ENCODE measurements at regions not wholly inside any gene's neighbourhood (a gene's known extent, or its start where the extent isn't known, plus 50 kb on each side); places are given as distances from the start of the nearest gene placed in this dataset.

DNA sequence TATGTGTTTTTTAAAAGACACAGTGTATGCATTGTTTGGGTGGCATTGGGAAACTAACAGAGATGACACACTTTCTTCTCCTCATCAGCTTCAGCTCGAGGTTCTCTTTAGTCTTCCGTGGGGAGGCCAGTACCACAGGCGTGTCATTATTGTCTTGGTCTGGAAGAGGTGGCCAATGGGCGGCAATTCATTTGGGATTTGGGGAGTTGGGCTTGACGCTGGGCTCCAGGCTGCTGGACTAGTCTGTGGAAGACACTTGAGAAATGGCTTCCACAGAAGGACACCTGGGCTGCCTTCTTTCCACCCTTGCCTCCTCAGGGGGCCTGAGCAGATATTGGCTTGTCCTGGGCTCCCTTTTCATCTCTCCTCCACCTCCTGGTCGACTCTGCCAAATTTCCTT is 192.2 kb downstream of the SH2D4B start:
- WGBS (ENCODE audit: insufficient coverage): 64% methylated on average over 2 of the region's 6 CpGs
- no peak for ATAC-seq (ENCODE audit: low read depth)
- Histone ChIP-seq H4K20me1 (ENCODE audit: control insufficient read depth, insufficient read depth, low read length, poor library complexity, severe bottlenecking) (no peaks in the 10 kb centered on the region), H3K79me2 (ENCODE audit: control insufficient read depth, insufficient read depth, low read length) (no peaks in the 10 kb centered on the region), H3K4me1 (ENCODE audit: control insufficient read depth in 2 of 2, insufficient read depth in 2 of 2, low read length in 2 of 2) (no peaks in the 10 kb centered on the region), H3K4me2 (replicated peaks; ENCODE audit: low read depth, low read length, poor library complexity, severe bottlenecking) (no peak overlapping the region), H3K4me3 (ENCODE audit: control extremely low read depth in 1 of 5, extremely low read depth in 1 of 5, insufficient read depth in 1 of 5, low read depth in 2 of 5, low read length in 4 of 5) (no peak overlapping the region), H3K9ac (ENCODE audit: low read length) (no peak overlapping the region), H3K36me3 (replicated peaks in 1 of 2; ENCODE audit: control extremely low read depth in 1 of 2, control insufficient read depth in 1 of 2, extremely low read depth in 1 of 2, insufficient read depth in 2 of 2, low read length in 1 of 2) (no peaks in the 10 kb centered on the region), H3K9me3 (ENCODE audit: control extremely low read depth in 1 of 3, control insufficient read depth in 2 of 3, insufficient read depth in 1 of 3, low read length in 2 of 3) (peaks cover 0 to 1% (median 0%) of the 10 kb centered on the region in 3 donors), H3K27me3 (replicated peaks in 1 of 4; ENCODE audit: control extremely low read depth in 1 of 4, control insufficient read depth in 3 of 4, insufficient read depth in 4 of 4, low read length in 3 of 4) (no peaks in the 10 kb centered on the region), H3K27ac (ENCODE audit: low read length in 2 of 2) (no peak overlapping the region), H2AFZ (ENCODE audit: insufficient read depth, low read depth, low read length, poor library complexity, severe bottlenecking) (no peak overlapping the region)
- H3K9me3 Mint-ChIP-seq (ENCODE audit: insufficient read depth): no peaks in the 10 kb centered on the region
- ChIA-PET CTCF (no interaction called here), POLR2A (no interaction called here)
- H3K4me3 Mint-ChIP-seq: no peak overlapping the region
- no peak overlapping the region for H3K27ac Mint-ChIP-seq
- no peak for TF ChIP-seq EZH2 (IDR thresholded peaks at IDR 0.05; ENCODE audit: borderline replicate concordance, insufficient read depth, low read depth, low read length, poor library complexity, severe bottlenecking)
- TF ChIP-seq, protein P1, sequence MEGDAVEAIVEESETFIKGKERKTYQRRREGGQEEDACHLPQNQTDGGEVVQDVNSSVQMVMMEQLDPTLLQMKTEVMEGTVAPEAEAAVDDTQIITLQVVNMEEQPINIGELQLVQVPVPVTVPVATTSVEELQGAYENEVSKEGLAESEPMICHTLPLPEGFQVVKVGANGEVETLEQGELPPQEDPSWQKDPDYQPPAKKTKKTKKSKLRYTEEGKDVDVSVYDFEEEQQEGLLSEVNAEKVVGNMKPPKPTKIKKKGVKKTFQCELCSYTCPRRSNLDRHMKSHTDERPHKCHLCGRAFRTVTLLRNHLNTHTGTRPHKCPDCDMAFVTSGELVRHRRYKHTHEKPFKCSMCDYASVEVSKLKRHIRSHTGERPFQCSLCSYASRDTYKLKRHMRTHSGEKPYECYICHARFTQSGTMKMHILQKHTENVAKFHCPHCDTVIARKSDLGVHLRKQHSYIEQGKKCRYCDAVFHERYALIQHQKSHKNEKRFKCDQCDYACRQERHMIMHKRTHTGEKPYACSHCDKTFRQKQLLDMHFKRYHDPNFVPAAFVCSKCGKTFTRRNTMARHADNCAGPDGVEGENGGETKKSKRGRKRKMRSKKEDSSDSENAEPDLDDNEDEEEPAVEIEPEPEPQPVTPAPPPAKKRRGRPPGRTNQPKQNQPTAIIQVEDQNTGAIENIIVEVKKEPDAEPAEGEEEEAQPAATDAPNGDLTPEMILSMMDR (IDR thresholded peaks at IDR 0.05): no peak
- DNase-seq: no peak
- intact Hi-C loops (cut with micrococcal nuclease): no loop called here
- peaks cover 15% of the 10 kb centered on the region for H3K27me3 Mint-ChIP-seq
- no peaks in the 10 kb centered on the region for H3K4me1 Mint-ChIP-seq

DNA sequence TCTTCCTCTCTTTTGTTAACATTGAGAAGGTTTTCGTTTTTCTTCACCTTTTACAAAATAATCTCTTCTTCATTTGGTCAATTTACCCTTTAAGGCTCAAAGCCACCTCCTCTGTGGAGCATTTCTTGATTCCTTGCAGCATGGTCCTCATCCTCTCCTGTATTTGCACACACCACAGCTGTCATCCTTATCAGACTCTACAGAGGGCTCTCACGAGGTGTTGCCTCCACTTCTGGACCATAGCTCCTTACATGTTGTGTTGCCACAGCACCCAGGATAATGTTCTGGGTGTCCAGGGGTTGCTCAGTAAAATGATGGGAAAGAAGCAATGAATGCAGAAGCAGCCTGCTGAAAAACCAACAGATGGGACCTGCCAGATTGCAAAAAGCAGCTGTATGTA is 192.8 kb downstream of the SH2D4B start:
- H3K4me1 Mint-ChIP-seq: no peaks in the 10 kb centered on the region
- ATAC-seq (ENCODE audit: low read depth): no peak
- Histone ChIP-seq H3K36me3 (replicated peaks in 1 of 2; ENCODE audit: control extremely low read depth in 1 of 2, control insufficient read depth in 1 of 2, extremely low read depth in 1 of 2, insufficient read depth in 2 of 2, low read length in 1 of 2) (no peaks in the 10 kb centered on the region), H3K4me1 (ENCODE audit: control insufficient read depth in 2 of 2, insufficient read depth in 2 of 2, low read length in 2 of 2) (no peaks in the 10 kb centered on the region), H3K79me2 (ENCODE audit: control insufficient read depth, insufficient read depth, low read length) (no peaks in the 10 kb centered on the region), H3K27ac (ENCODE audit: low read length in 2 of 2) (no peak overlapping the region), H3K4me3 (ENCODE audit: control extremely low read depth in 1 of 5, extremely low read depth in 1 of 5, insufficient read depth in 1 of 5, low read depth in 2 of 5, low read length in 4 of 5) (no peak overlapping the region), H3K9ac (ENCODE audit: low read length) (no peak overlapping the region), H3K9me3 (ENCODE audit: control extremely low read depth in 1 of 3, control insufficient read depth in 2 of 3, insufficient read depth in 1 of 3, low read length in 2 of 3) (peaks cover 0 to 1% (median 0%) of the 10 kb centered on the region in 3 donors), H3K27me3 (replicated peaks in 1 of 4; ENCODE audit: control extremely low read depth in 1 of 4, control insufficient read depth in 3 of 4, insufficient read depth in 4 of 4, low read length in 3 of 4) (no peaks in the 10 kb centered on the region), H2AFZ (ENCODE audit: insufficient read depth, low read depth, low read length, poor library complexity, severe bottlenecking) (no peak overlapping the region), H3K4me2 (replicated peaks; ENCODE audit: low read depth, low read length, poor library complexity, severe bottlenecking) (no peak overlapping the region), H4K20me1 (ENCODE audit: control insufficient read depth, insufficient read depth, low read length, poor library complexity, severe bottlenecking) (no peaks in the 10 kb centered on the region)
- 40% methylated on average over 1 of the region's 2 CpGs for WGBS (ENCODE audit: insufficient coverage)
- no peak for TF ChIP-seq EZH2 (IDR thresholded peaks at IDR 0.05; ENCODE audit: borderline replicate concordance, insufficient read depth, low read depth, low read length, poor library complexity, severe bottlenecking)
- TF ChIP-seq, protein P1 (IDR thresholded peaks at IDR 0.05): no peak
- no peak overlapping the region for H3K4me3 Mint-ChIP-seq
- ChIA-PET POLR2A (no interaction called here), CTCF (no interaction called here)
- no peak for DNase-seq
- H3K27ac Mint-ChIP-seq: no peak overlapping the region
- H3K27me3 Mint-ChIP-seq: peaks cover 15% of the 10 kb centered on the region
- H3K9me3 Mint-ChIP-seq (ENCODE audit: insufficient read depth): no peaks in the 10 kb centered on the region
- intact Hi-C loops (cut with micrococcal nuclease): no loop called here

Data from B cell (primary cell).